HL-60 (cell line): ENCODE measurements at regions not wholly inside any gene's neighbourhood (a gene's known extent, or its start where the extent isn't known, plus 50 kb on each side); places are given as distances from the start of the nearest gene placed in this dataset.

Experiments
- DNase-seq, 2 experiments: peaks; one replicate each; pipeline ENCODE4 v3.0.0-alpha.2; 2010 to 2020; ENCODE audit warnings: low read depth in 1 of 2, low spot score in 1 of 2
- H3K27ac ChIP-seq: fragments of 250-450 bp; sonication (Bioruptor Pico); replicated peaks from 2 replicates; pipeline ENCODE4 v1.5.1; 2020; ENCODE audit warnings: mild to moderate bottlenecking, moderate library complexity
- H3K27me3 ChIP-seq: fragments of 250-450 bp; sonication (Bioruptor Pico); 2 replicates; pipeline ENCODE4 v1.5.1; 2021; ENCODE audit warnings: mild to moderate bottlenecking, moderate library complexity; ENCODE audit not compliant: insufficient read depth, poor library complexity, severe bottlenecking
- H3K4me3 ChIP-seq: replicated peaks from 2 replicates; pipeline ENCODE4 v1.5.1; 2011; ENCODE audit warnings: mild to moderate bottlenecking, control low read depth, low read length; ENCODE audit not compliant: insufficient read depth
- GABPA ChIP-seq: IDR thresholded peaks from 2 replicates; pipeline ENCODE4 v1.6.1; 2012; ENCODE audit warnings: low read depth
- POLR2AphosphoS5 ChIP-seq: IDR thresholded peaks from 2 replicates; pipeline ENCODE4 v1.6.1; 2012; ENCODE audit warnings: low read depth
- SPI1 ChIP-seq: IDR thresholded peaks from 2 replicates; pipeline ENCODE4 v1.6.1; 2012; ENCODE audit warnings: low read depth, mild to moderate bottlenecking, borderline replicate concordance
- TF ChIP-seq, protein P1 (sequence below): IDR thresholded peaks from one replicate; pipeline ENCODE4 v1.5.1; 2011; ENCODE audit warnings: low read length, control low read depth, inconsistent platforms; ENCODE audit not compliant: insufficient read depth
- TF ChIP-seq, protein P2 (sequence below): IDR thresholded peaks from 2 replicates; pipeline ENCODE4 v1.6.1; 2012; ENCODE audit warnings: low read depth; ENCODE audit not compliant: insufficient replicate concordance

DNA sequence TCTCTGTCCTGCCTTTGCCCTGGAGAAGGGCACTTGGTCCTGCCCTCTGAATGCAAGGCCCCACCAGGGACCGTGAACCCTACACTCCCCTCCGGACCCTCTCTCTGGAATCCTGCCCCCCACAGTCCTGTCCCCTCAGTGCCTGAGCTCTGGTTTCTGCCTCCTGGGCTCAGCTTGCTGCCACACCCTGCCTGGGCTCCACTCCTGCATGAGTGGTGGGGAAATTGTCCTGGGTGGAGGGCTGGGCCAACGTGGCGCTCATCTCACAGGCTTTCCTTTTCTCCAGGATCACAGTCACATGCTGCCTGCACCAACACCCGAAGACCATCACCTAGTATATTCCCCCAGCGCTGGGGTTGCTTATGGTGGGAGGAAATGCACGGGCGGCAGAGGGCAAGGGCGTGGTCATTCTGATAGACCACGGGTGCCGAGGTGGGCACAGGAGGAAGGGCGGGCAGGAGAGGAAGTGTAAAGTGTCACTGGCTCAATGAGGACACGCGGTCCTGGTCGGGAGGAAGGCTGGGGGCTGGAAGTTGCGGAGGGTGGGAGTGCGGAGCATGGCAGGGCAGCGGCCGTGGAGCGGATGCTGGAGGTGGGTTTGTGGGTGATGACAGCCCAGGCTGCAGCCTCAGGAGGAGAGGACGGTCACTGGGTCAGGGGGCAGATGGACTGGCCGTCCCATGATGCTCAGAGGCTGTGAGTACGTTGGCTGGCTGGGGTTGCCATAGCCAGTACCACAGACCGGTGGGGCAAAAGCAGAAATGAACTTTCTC is 99.5 kb downstream of the KIF26A start:
- H3K4me3 ChIP-seq: no peak overlapping the region
- H3K27ac ChIP-seq: no peak overlapping the region
- TF ChIP-seq SPI1: no peak
- TF ChIP-seq GABPA: no peak
- TF ChIP-seq, protein P1, sequence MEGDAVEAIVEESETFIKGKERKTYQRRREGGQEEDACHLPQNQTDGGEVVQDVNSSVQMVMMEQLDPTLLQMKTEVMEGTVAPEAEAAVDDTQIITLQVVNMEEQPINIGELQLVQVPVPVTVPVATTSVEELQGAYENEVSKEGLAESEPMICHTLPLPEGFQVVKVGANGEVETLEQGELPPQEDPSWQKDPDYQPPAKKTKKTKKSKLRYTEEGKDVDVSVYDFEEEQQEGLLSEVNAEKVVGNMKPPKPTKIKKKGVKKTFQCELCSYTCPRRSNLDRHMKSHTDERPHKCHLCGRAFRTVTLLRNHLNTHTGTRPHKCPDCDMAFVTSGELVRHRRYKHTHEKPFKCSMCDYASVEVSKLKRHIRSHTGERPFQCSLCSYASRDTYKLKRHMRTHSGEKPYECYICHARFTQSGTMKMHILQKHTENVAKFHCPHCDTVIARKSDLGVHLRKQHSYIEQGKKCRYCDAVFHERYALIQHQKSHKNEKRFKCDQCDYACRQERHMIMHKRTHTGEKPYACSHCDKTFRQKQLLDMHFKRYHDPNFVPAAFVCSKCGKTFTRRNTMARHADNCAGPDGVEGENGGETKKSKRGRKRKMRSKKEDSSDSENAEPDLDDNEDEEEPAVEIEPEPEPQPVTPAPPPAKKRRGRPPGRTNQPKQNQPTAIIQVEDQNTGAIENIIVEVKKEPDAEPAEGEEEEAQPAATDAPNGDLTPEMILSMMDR: no peak
- TF ChIP-seq, protein P2, sequence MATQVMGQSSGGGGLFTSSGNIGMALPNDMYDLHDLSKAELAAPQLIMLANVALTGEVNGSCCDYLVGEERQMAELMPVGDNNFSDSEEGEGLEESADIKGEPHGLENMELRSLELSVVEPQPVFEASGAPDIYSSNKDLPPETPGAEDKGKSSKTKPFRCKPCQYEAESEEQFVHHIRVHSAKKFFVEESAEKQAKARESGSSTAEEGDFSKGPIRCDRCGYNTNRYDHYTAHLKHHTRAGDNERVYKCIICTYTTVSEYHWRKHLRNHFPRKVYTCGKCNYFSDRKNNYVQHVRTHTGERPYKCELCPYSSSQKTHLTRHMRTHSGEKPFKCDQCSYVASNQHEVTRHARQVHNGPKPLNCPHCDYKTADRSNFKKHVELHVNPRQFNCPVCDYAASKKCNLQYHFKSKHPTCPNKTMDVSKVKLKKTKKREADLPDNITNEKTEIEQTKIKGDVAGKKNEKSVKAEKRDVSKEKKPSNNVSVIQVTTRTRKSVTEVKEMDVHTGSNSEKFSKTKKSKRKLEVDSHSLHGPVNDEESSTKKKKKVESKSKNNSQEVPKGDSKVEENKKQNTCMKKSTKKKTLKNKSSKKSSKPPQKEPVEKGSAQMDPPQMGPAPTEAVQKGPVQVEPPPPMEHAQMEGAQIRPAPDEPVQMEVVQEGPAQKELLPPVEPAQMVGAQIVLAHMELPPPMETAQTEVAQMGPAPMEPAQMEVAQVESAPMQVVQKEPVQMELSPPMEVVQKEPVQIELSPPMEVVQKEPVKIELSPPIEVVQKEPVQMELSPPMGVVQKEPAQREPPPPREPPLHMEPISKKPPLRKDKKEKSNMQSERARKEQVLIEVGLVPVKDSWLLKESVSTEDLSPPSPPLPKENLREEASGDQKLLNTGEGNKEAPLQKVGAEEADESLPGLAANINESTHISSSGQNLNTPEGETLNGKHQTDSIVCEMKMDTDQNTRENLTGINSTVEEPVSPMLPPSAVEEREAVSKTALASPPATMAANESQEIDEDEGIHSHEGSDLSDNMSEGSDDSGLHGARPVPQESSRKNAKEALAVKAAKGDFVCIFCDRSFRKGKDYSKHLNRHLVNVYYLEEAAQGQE: no peak
- no peak for TF ChIP-seq POLR2AphosphoS5
- H3K27me3 ChIP-seq: no peaks in the 10 kb centered on the region
- DNase-seq: no peak

DNA sequence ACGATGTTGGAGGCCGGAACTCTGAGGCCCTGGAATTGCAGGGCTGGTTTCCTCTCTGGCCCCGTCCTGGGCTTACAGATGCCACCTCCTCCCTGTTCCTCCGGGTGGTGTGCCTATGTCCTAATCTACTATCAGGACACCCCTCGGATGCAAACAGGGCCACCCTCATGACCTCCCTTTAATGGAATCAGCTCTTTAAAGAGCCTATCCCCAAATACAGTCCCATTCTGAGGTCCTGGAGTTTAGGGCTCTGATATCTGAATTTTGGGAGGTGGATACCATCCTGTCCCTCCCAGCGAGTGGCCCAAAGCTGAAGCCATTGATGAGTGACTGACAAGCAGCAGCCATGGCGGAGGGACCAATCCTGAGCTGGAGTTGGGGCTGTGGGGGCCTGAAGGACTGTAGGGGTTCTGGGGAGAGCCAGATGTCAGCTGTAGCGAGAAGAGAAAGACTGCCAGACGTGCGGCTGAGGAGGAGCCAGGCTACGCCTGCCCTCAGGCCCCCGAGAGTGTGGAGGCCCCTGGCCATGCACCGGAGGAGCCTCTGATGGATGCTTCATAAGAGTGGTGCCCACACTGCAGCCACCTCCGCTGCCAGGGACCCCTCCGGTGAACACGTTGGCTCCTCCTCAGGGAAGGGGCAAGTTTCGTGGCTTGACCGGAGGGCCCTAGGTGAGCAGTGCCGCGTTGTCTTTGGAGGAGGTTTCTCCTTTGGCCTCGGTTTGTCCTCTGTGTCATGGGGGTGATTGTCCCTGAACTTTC is 100.2 kb downstream of the KIF26A start:
- TF ChIP-seq SPI1: no peak
- TF ChIP-seq, protein P2: no peak
- no peak for TF ChIP-seq POLR2AphosphoS5
- TF ChIP-seq, protein P1: no peak
- TF ChIP-seq GABPA: no peak
- DNase-seq: no peak
- H3K27ac ChIP-seq: no peak overlapping the region
- no peak overlapping the region for H3K4me3 ChIP-seq
- H3K27me3 ChIP-seq: no peaks in the 10 kb centered on the region

DNA sequence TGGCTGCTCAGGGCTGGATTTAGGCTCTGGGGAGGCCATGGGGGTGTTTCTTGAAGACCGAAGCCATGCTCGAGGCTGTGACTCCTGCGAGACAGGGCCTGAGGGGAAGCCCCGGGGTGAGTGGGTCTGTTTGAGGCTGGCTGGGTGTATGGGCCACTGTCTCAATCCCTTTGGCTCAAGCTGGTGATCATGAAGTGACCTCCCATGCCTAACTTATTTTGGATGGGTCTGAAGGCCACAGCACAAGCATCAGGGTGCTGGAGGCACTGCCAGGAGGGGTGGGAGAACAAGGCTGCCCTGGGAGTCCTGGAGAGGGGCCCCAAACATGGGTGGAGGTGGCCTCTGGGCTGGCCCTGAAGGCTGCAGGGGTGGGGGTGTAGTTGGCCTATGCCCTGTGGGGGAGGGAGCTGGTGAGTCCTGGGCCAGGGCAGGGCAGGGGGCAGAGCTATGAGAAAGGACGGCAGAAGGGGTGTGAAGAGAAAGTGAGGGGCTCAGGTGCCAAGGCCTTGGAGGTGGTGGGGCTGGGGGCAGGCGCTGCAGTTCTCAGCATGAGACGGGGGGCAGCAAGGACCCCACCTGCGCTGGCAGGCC is 100.9 kb downstream of the KIF26A start:
- Histone ChIP-seq H3K27ac (no peak overlapping the region), H3K27me3 (no peaks in the 10 kb centered on the region)
- TF ChIP-seq, protein P2: no peak
- TF ChIP-seq, protein P1: no peak
- no peak for TF ChIP-seq POLR2AphosphoS5
- TF ChIP-seq GABPA: no peak
- TF ChIP-seq SPI1: no peak

More for the DNA sequence above, 100.9 kb downstream of the KIF26A start:
- DNase-seq: no peak
- H3K4me3 ChIP-seq: no peak overlapping the region
